Heart left ventricle (tissue), 13 donors: ENCODE measurements at regions not wholly inside any gene's neighbourhood (a gene's known extent, or its start where the extent isn't known, plus 50 kb on each side); places are given as distances from the start of the nearest gene placed in this dataset.

Experiments
- CTCF ChIP-seq, 12 donors: fragments of 200-600 bp; sonication (generic) in 4 of 12; IDR thresholded peaks; one replicate each; pipeline versions ENCODE4 v1.5.0 to v1.8.0; 2018 to 2022; ENCODE audit warnings: antibody characterized with exemption in 12 of 12, mild to moderate bottlenecking in 5 of 12
- POLR2A ChIP-seq, 2 donors: fragments of 450-650 bp; IDR thresholded peaks; one replicate each; pipeline ENCODE4 v1.6.1; 2017; ENCODE audit warnings: antibody characterized with exemption in 2 of 2, mild to moderate bottlenecking in 2 of 2, moderate library complexity in 2 of 2
- donor health status: ischemic (EF 13 %, LVEDD 7.1; RV severe dilation, severe dysfunction).
- donor health status: DM: no; HTN: yes; CAD: no.
- donor health status: DM: no; HTN: no; CAD: no.
- donor health status: ischemic (EF 25% LVEDD 6.9; RV normal size, moderate dysfunction).
- donor health status: ischemic (EF 25% LVEDD 5.7; RV mildly dilated, moderate dysfunction).
- donor health status: ischemic (EF 35%, LVEDD 5.7; RV mildly dilated, moderate dysfunction).
- donor health status: nonischemic (EF 11% LVEDD 7.7; RV severe dilation, severe dysfunction).
- donor health status: DM: yes; HTN: yes; CAD: no.
- donor health status: PGD.
- donor health status: ischemic (EF 29% LVEDD 5.4; RV normal size, mild dysfunction).
- donor health status: nonischemic (EF 23%, LVEDD 6.1; RV moderate dilation, normal function).

DNA sequence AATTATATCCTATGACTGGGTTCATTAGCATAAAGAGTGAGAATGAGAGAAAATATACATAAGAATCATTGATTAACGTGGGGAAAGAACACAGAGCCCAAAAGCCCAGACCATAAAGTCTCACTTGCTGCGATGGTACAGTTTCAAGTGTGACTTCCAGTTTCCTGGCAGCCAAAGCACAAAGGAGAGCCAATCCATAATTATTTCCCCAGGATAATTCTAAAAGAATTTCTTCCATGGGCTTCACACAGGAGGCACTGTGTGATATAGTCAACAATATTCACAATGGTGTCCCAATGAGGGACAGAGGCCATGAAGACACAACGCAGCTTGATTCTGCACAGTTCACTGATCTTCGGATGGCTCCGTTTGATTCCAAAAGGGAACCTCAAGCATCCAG lies 321.6 kb downstream of the PLPP3 start:
- TF ChIP-seq CTCF (IDR thresholded peaks at IDR 0.05) (no peak), POLR2A (IDR thresholded peaks at IDR 0.05) (no peak)
